ENCODE measurements at regions not wholly inside any gene's neighbourhood (a gene's known extent, or its start where the extent isn't known, plus 50 kb on each side); places are given as distances from the start of the nearest gene placed in this dataset.
"Not testable (repeated sequence)": the region's sequence is repeated elsewhere in the genome, so short reads cannot be mapped to it uniquely, and the experiment has no call there.

GRCh38 chr11:116335078-116335477 lies 437.7 kb downstream of the BUD13 start:
- H3K9me3 ChIP-seq (replicated peaks) = no peaks in the 10 kb centered on the region
- H3K4me3 ChIP-seq = no peak overlapping the region
- no peaks in the 10 kb centered on the region for H3K27me3 ChIP-seq (replicated peaks)
- H3K36me3 ChIP-seq = no peaks in the 10 kb centered on the region
- DNase-seq (ENCODE audit: low read depth in 1 of 2, low spot score in 2 of 2) = no peak
- no peaks in the 10 kb centered on the region for H3K4me1 ChIP-seq (replicated peaks)
- no peak overlapping the region for H3K27ac ChIP-seq

GRCh38 chr11:116334596-116334995 lies 438.2 kb downstream of the BUD13 start:
- Histone ChIP-seq H3K27ac (no peak overlapping the region), H3K9me3 (replicated peaks) (no peaks in the 10 kb centered on the region), H3K4me3 (no peak overlapping the region), H3K27me3 (replicated peaks) (no peaks in the 10 kb centered on the region), H3K4me1 (replicated peaks) (no peaks in the 10 kb centered on the region), H3K36me3 (no peaks in the 10 kb centered on the region)
- no peak for DNase-seq (ENCODE audit: low read depth in 1 of 2, low spot score in 2 of 2)

- no peak for DNase-seq (ENCODE audit: low read depth in 1 of 2, low spot score in 2 of 2)
- Histone ChIP-seq H3K4me1 (replicated peaks) (no peaks in the 10 kb centered on the region), H3K36me3 (no peaks in the 10 kb centered on the region), H3K27ac (no peak overlapping the region), H3K27me3 (replicated peaks) (no peaks in the 10 kb centered on the region), H3K9me3 (replicated peaks) (no peaks in the 10 kb centered on the region), H3K4me3 (no peak overlapping the region)
Observed at GRCh38 chr11:116333001-116333535, 439.7 kb downstream of the BUD13 start.

GRCh38 chr11:116332391-116332790 lies 440.4 kb downstream of the BUD13 start:
- H3K9me3 ChIP-seq (replicated peaks) = no peaks in the 10 kb centered on the region
- H3K27ac ChIP-seq = no peak overlapping the region
- no peak for DNase-seq (ENCODE audit: low read depth in 1 of 2, low spot score in 2 of 2)
- H3K27me3 ChIP-seq (replicated peaks) = no peaks in the 10 kb centered on the region
- H3K4me1 ChIP-seq (replicated peaks) = no peaks in the 10 kb centered on the region
- H3K36me3 ChIP-seq = no peaks in the 10 kb centered on the region
- H3K4me3 ChIP-seq = no peak overlapping the region

- no peak overlapping the region for H3K4me3 ChIP-seq
- H3K9me3 ChIP-seq (replicated peaks) = no peaks in the 10 kb centered on the region
- H3K27ac ChIP-seq = no peak overlapping the region
- no peaks in the 10 kb centered on the region for H3K27me3 ChIP-seq (replicated peaks)
- no peaks in the 10 kb centered on the region for H3K4me1 ChIP-seq (replicated peaks)
- H3K36me3 ChIP-seq = no peaks in the 10 kb centered on the region
- no peak for DNase-seq (ENCODE audit: low read depth in 1 of 2, low spot score in 2 of 2)
Observed at GRCh38 chr11:116331381-116331780, 441.4 kb downstream of the BUD13 start.

- Histone ChIP-seq H3K36me3 (no peaks in the 10 kb centered on the region), H3K4me3 (no peak overlapping the region), H3K27ac (no peak overlapping the region), H3K9me3 (replicated peaks) (no peaks in the 10 kb centered on the region), H3K4me1 (replicated peaks) (no peaks in the 10 kb centered on the region), H3K27me3 (replicated peaks) (no peaks in the 10 kb centered on the region)
- DNase-seq (ENCODE audit: low read depth in 1 of 2, low spot score in 2 of 2) = no peak
Observed at GRCh38 chr11:116330439-116331185, 442.2 kb downstream of the BUD13 start.

GRCh38 chr11:116329354-116330090 lies 443.3 kb downstream of the BUD13 start:
- no peaks in the 10 kb centered on the region for H3K9me3 ChIP-seq (replicated peaks)
- H3K36me3 ChIP-seq = no peaks in the 10 kb centered on the region
- no peaks in the 10 kb centered on the region for H3K27me3 ChIP-seq (replicated peaks)
- H3K27ac ChIP-seq = no peak overlapping the region
- H3K4me1 ChIP-seq (replicated peaks) = no peaks in the 10 kb centered on the region
- H3K4me3 ChIP-seq = no peak overlapping the region
- DNase-seq (ENCODE audit: low read depth in 1 of 2, low spot score in 2 of 2) = no peak

GRCh38 chr11:116328851-116329250 lies 443.9 kb downstream of the BUD13 start:
- H3K27me3 ChIP-seq (replicated peaks) = no peaks in the 10 kb centered on the region
- no peaks in the 10 kb centered on the region for H3K36me3 ChIP-seq
- H3K27ac ChIP-seq = no peak overlapping the region
- H3K9me3 ChIP-seq (replicated peaks) = no peaks in the 10 kb centered on the region
- no peaks in the 10 kb centered on the region for H3K4me1 ChIP-seq (replicated peaks)
- DNase-seq (ENCODE audit: low read depth in 1 of 2, low spot score in 2 of 2) = no peak
- H3K4me3 ChIP-seq = no peak overlapping the region

GRCh38 chr11:116328391-116328790 lies 444.4 kb downstream of the BUD13 start:
- no peak for DNase-seq (ENCODE audit: low read depth in 1 of 2, low spot score in 2 of 2)
- Histone ChIP-seq H3K4me1 (replicated peaks) (no peaks in the 10 kb centered on the region), H3K27me3 (replicated peaks) (no peaks in the 10 kb centered on the region), H3K9me3 (replicated peaks) (no peaks in the 10 kb centered on the region), H3K4me3 (no peak overlapping the region), H3K36me3 (no peaks in the 10 kb centered on the region), H3K27ac (no peak overlapping the region)

- no peak for DNase-seq (ENCODE audit: low read depth in 1 of 2, low spot score in 2 of 2)
- H3K9me3 ChIP-seq (replicated peaks) = no peaks in the 10 kb centered on the region
- H3K36me3 ChIP-seq = no peaks in the 10 kb centered on the region
- H3K4me1 ChIP-seq (replicated peaks) = no peaks in the 10 kb centered on the region
- H3K4me3 ChIP-seq = no peak overlapping the region
- H3K27me3 ChIP-seq (replicated peaks) = no peaks in the 10 kb centered on the region
- no peak overlapping the region for H3K27ac ChIP-seq
Observed at GRCh38 chr11:116326146-116326545, 446.6 kb downstream of the BUD13 start.

- Histone ChIP-seq H3K4me1 (replicated peaks) (no peaks in the 10 kb centered on the region), H3K36me3 (no peaks in the 10 kb centered on the region), H3K27ac (no peak overlapping the region), H3K4me3 (no peak overlapping the region), H3K27me3 (replicated peaks) (no peaks in the 10 kb centered on the region), H3K9me3 (replicated peaks) (no peaks in the 10 kb centered on the region)
- DNase-seq (ENCODE audit: low read depth in 1 of 2, low spot score in 2 of 2) = no peak
Observed at GRCh38 chr11:116325247-116325646, 447.5 kb downstream of the BUD13 start.

- H3K4me1 ChIP-seq (replicated peaks); H3K9me3 ChIP-seq (replicated peaks): not testable (repeated sequence)
Observed at GRCh38 chr11:116324077-116324476, 448.7 kb downstream of the BUD13 start.

GRCh38 chr11:116317212-116317611 lies 455.6 kb downstream of the BUD13 start:
- no peak for DNase-seq (ENCODE audit: low read depth in 1 of 2, low spot score in 2 of 2)
- Histone ChIP-seq H3K9me3 (replicated peaks) (no peaks in the 10 kb centered on the region), H3K4me3 (no peak overlapping the region), H3K27ac (no peak overlapping the region), H3K4me1 (replicated peaks) (no peaks in the 10 kb centered on the region), H3K36me3 (no peaks in the 10 kb centered on the region), H3K27me3 (replicated peaks) (no peaks in the 10 kb centered on the region)

More at GRCh38 chr11:116324077-116324476, 448.7 kb downstream of the BUD13 start:
- H3K4me3 ChIP-seq; H3K27ac ChIP-seq; H3K27me3 ChIP-seq (replicated peaks); H3K36me3 ChIP-seq; DNase-seq (ENCODE audit: low read depth in 1 of 2, low spot score in 2 of 2): not testable (repeated sequence)

GRCh38 chr11:116314006-116314405 lies 458.8 kb downstream of the BUD13 start:
- Histone ChIP-seq H3K36me3 (no peaks in the 10 kb centered on the region), H3K4me3 (no peak overlapping the region), H3K4me1 (replicated peaks) (no peaks in the 10 kb centered on the region), H3K9me3 (replicated peaks) (no peaks in the 10 kb centered on the region), H3K27ac (no peak overlapping the region), H3K27me3 (replicated peaks) (no peaks in the 10 kb centered on the region)
- no peak for DNase-seq (ENCODE audit: low read depth in 1 of 2, low spot score in 2 of 2)

All from SJSA1 (cell line).